Small intestine (tissue), 7 donors: ENCODE measurements at regions not wholly inside any gene's neighbourhood (a gene's known extent, or its start where the extent isn't known, plus 50 kb on each side); places are given as distances from the start of the nearest gene placed in this dataset.

ENCODE experiments used
- DNase-seq, 2 donors: peaks; one replicate each; pipeline versions ENCODE4 v3.0.0 to v3.0.0-alpha.2; 2013
- FAIRE-seq: peaks from 2 replicates; lab custom pipeline; 2012; peaks lifted over from hg19 to GRCh38; lab: Jason Lieb, UNC
- H3K27ac ChIP-seq, 3 donors: one replicate each; pipeline ENCODE4 v1.5.1; 2013; ENCODE audit warnings: low read length in 2 of 3, mild to moderate bottlenecking in 2 of 3, control low read depth in 1 of 3, inconsistent platforms in 1 of 3, low read depth in 1 of 3, moderate library complexity in 1 of 3
- H3K27me3 ChIP-seq, 3 donors: one replicate each; pipeline ENCODE4 v1.6.1; 2013; ENCODE audit warnings: low read length in 3 of 3, inconsistent platforms in 1 of 3; ENCODE audit not compliant: control insufficient read depth in 3 of 3, insufficient read depth in 3 of 3
- H3K36me3 ChIP-seq, 3 donors: one replicate each; pipeline ENCODE4 v1.6.1; 2013; ENCODE audit warnings: low read length in 3 of 3, inconsistent platforms in 1 of 3, low read depth in 1 of 3, mild to moderate bottlenecking in 1 of 3, moderate library complexity in 1 of 3; ENCODE audit not compliant: control insufficient read depth in 3 of 3, insufficient read depth in 2 of 3
- H3K4me1 ChIP-seq, 3 donors: one replicate each; pipeline ENCODE4 v1.6.1; 2013; ENCODE audit warnings: low read length in 2 of 3, inconsistent platforms in 1 of 3, low read depth in 1 of 3, mild to moderate bottlenecking in 1 of 3, moderate library complexity in 1 of 3; ENCODE audit not compliant: control insufficient read depth in 3 of 3, insufficient read depth in 2 of 3
- H3K4me3 ChIP-seq, 3 donors: one replicate each; pipeline ENCODE4 v1.5.1; 2013; ENCODE audit warnings: low read length in 3 of 3, control low read depth in 1 of 3, inconsistent platforms in 1 of 3, low read depth in 1 of 3, mild to moderate bottlenecking in 1 of 3, moderate library complexity in 1 of 3
- H3K9me3 ChIP-seq, 2 donors: one replicate each; pipeline ENCODE4 v1.6.1; 2013; ENCODE audit warnings: low read depth in 1 of 2, low read length in 1 of 2; ENCODE audit not compliant: control insufficient read depth in 2 of 2, insufficient read depth in 1 of 2
- WGBS, 3 donors: extraction: QIAGEN DNeasy Blood & Tissue Kit; methylation state at CpG; one replicate each; pipeline ENCODE4 v1.1.7; 2013; 5-methylcytosine and 5-hydroxymethylcytosine counted together
- donor health status: healthy with polysubstance abuse.
- donor health status: control.
- donor health status: control.
- donor health status: Bipolar disorder and iron deficiency.
- donor health status: healthy.

DNA sequence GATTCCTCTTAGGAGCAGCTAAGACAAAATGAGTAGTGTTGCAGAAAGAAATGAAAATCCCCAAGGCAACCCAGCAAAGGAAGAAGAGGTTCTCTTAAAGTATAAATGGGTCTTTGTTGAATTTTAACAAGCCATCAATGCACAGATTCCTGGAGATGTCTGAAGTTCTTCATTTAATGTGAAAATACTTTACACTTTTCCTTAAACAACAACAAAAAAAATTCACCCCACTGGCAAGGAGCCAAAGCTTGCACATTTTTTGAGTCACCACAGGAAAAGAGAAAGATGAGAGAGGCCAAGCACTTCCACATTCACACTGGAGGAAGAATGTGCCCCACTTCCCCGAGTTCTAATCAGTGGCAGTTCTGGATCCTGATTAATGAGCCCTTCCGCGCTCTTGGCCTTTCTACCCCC is 286.4 kb upstream of the MEOX2 start:
- no peaks in the 10 kb centered on the region for H3K36me3 ChIP-seq
- H3K27me3 ChIP-seq, result no peaks in the 10 kb centered on the region
- no peak overlapping the region for H3K27ac ChIP-seq
- no peak for FAIRE-seq
- no peak for DNase-seq
- no peaks in the 10 kb centered on the region for H3K4me1 ChIP-seq
- no peaks in the 10 kb centered on the region for H3K9me3 ChIP-seq
- H3K4me3 ChIP-seq, result no peak overlapping the region
- WGBS, 3 donors, result 47 to 57% (median 51%) methylated on average over 3 of the region's 3 CpGs

DNA sequence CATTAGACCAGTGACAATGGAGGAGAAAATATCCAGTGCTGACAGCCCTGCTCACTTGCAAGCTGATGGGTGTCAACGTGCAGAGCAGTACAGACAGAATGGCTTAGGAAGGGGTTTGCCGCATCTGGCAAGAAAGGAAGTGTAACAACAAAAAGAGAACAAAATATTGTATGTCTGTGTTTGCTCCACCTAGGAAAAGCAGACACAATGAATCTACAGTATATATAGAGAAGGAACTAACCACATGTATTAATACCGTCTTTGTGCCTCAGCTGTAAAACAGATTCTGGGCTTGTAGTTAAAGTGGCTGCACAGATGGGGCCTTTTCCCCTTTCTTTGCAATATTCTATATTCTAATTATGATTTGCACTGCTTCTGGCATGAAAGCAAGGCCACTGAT is 281.1 kb upstream of the MEOX2 start:
- no peak for FAIRE-seq
- 80 to 83% (median 83%) methylated on average over 3 of the region's 3 CpGs for WGBS, 3 donors
- no peak overlapping the region for H3K27ac ChIP-seq

GRCh38 chr7:15967121-15967520 is 280.6 kb upstream of the MEOX2 start:
- H3K9me3 ChIP-seq, result no peaks in the 10 kb centered on the region
- H3K27ac ChIP-seq, result no peak overlapping the region
- H3K36me3 ChIP-seq, result no peaks in the 10 kb centered on the region
- H3K4me1 ChIP-seq, result no peaks in the 10 kb centered on the region
- 79 to 83% (median 79%) methylated on average over 2 of the region's 2 CpGs for WGBS, 3 donors
- no peak for DNase-seq
- no peak for FAIRE-seq
- no peak overlapping the region for H3K4me3 ChIP-seq
- no peaks in the 10 kb centered on the region for H3K27me3 ChIP-seq

More for the DNA sequence above, 281.1 kb upstream of the MEOX2 start:
- no peaks in the 10 kb centered on the region for H3K27me3 ChIP-seq
- H3K9me3 ChIP-seq, result no peaks in the 10 kb centered on the region
- no peak overlapping the region for H3K4me3 ChIP-seq
- no peaks in the 10 kb centered on the region for H3K36me3 ChIP-seq
- DNase-seq, result no peak
- H3K4me1 ChIP-seq, result no peaks in the 10 kb centered on the region

DNA sequence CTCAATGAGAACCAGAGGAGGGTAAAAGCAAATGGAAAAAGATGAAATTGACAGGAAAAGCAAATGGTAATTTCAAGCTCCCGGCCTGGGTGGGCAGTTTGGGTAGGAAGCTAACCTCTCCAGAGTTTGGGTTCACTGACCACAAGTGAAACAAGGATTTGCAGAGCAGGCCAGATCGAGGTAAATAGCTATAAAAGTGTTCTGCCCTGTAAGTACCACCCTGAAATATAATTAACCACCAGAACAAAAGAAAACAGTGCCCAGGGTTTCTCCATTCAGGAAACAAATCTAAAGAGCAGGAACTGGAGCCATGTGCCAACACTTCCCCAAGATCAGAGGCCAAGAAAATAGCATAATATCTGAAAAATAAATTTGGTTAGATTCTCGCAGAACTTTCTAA is 276.7 kb upstream of the MEOX2 start:
- Histone ChIP-seq H3K4me3 (no peak overlapping the region), H3K36me3 (no peaks in the 10 kb centered on the region), H3K4me1 (no peaks in the 10 kb centered on the region), H3K27ac (no peak overlapping the region), H3K27me3 (no peaks in the 10 kb centered on the region), H3K9me3 (no peaks in the 10 kb centered on the region)
- DNase-seq, result no peak
- FAIRE-seq, result no peak
- 52 to 61% (median 54%) methylated on average over 3 of the region's 3 CpGs for WGBS, 3 donors

DNA sequence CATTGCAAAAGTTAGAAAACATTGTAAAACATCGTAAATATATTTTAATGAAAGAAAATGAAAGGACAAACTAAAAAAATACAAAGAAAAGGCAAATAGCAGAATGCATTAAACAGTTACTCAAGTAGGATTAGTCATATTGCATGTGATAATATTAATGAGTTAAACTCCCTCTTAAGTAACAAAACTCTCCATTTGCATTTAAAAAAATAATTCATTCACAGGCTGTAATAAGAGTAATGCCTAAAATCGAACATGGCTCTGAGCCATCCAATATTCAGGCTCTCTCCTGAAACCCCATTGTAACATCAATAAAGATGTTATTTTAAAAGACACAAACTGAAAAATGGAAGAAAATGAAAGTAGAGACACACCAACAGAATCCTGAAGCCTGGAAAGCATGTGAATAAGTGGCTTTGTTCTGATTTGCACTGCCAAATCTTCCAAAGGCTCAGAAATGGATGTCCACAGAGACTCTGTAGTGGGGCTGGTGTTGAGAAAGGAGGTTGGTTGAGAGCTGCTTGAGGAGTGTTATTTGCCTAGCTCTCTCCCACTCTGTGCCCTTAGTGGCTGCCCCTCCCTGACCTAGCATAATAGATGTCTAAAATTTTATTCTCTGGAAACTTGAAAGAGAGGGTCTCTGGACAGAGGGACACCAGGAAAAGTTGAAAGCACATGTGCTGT is 268.3 kb upstream of the MEOX2 start:
- Histone ChIP-seq H3K27me3 (no peaks in the 10 kb centered on the region), H3K9me3 (no peaks in the 10 kb centered on the region), H3K36me3 (no peaks in the 10 kb centered on the region), H3K4me1 (no peaks in the 10 kb centered on the region), H3K27ac (no peak overlapping the region), H3K4me3 (no peak overlapping the region)
- DNase-seq (no peak), FAIRE-seq (no peak)
- 81 to 87% (median 82%) methylated on average over 2 of the region's 2 CpGs for WGBS, 3 donors

DNA sequence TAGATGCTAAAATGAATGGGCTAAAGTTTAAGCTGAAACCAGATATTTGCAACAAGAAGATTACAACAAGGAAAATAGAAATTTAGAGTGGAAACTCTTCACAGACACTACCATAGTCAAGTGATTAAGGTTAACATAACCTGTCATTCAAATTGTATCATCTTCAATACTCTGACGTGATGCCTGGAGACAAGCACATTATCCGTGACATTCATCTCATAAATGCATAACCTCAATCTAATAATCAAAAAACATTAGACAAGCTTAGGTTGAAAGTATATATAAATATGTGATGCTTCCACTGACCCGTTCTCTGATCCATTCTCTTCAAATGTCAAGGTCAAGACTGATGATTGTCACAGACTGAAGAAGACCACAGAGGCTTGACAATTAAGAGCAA is 263.8 kb upstream of the MEOX2 start:
- DNase-seq (no peak), FAIRE-seq (no peak)
- Histone ChIP-seq H3K27me3 (no peaks in the 10 kb centered on the region), H3K36me3 (no peaks in the 10 kb centered on the region), H3K4me1 (no peaks in the 10 kb centered on the region), H3K27ac (no peak overlapping the region), H3K9me3 (no peaks in the 10 kb centered on the region), H3K4me3 (no peak overlapping the region)
- 79 to 95% (median 85%) methylated on average over 3 of the region's 3 CpGs for WGBS, 3 donors

DNA sequence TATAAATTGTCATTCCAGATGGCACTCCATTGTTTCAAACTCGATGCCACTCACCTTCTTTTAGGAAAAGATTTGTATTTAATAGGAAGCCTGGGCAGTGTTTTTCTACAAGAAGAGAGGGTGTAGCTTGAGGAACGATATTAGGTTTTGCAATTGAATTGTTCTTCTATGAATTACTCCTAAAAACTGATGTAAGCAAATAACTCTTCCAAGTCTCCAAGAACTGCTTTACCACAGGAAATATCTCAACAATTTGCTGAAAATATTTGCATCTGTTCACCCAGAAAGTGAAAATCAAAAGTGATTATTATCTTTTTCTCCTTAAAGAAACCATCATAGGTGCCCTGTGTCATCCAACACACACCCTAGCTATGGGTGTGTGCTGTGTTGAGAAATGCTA is 261.3 kb upstream of the MEOX2 start:
- H3K9me3 ChIP-seq, result no peaks in the 10 kb centered on the region
- H3K4me1 ChIP-seq, result no peaks in the 10 kb centered on the region
- FAIRE-seq (no peak), DNase-seq (no peak)
- 67 to 75% (median 67%) methylated on average over 2 of the region's 2 CpGs for WGBS, 3 donors
- H3K27me3 ChIP-seq, result no peaks in the 10 kb centered on the region
- no peak overlapping the region for H3K27ac ChIP-seq
- H3K36me3 ChIP-seq, result no peaks in the 10 kb centered on the region
- no peak overlapping the region for H3K4me3 ChIP-seq

DNA sequence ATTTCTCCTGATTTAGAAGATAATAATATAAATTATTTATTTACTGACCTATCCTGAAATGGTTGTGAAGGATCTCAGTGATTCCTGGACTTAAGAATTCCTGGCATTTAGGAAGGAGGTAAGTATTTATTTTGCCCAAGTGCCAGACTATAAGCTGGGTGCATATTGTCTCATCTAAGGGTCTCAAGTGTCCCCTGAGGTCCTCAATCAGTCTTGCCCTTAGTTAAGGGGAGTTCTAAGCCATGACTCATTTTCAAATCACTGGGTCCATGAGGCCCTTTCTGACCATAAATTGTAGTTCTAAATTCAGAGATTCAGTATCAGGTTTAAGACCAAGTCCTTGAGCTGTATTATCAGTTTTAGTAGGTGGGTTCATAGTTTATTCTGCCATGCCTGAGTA is 251.6 kb upstream of the MEOX2 start:
- H3K9me3 ChIP-seq, result no peaks in the 10 kb centered on the region
- H3K4me3 ChIP-seq, result no peak overlapping the region
- no peaks in the 10 kb centered on the region for H3K4me1 ChIP-seq
- H3K27me3 ChIP-seq, result no peaks in the 10 kb centered on the region
- DNase-seq (no peak), FAIRE-seq (no peak)
- H3K27ac ChIP-seq, result no peak overlapping the region
- H3K36me3 ChIP-seq, result no peaks in the 10 kb centered on the region

GRCh38 chr7:15937571-15937970 is 251.1 kb upstream of the MEOX2 start:
- no peaks in the 10 kb centered on the region for H3K4me1 ChIP-seq
- FAIRE-seq (no peak), DNase-seq (no peak)
- no peak overlapping the region for H3K4me3 ChIP-seq
- no peak overlapping the region for H3K27ac ChIP-seq
- no peaks in the 10 kb centered on the region for H3K27me3 ChIP-seq
- no peaks in the 10 kb centered on the region for H3K36me3 ChIP-seq
- no peaks in the 10 kb centered on the region for H3K9me3 ChIP-seq
